ENCODE measurements at regions not wholly inside any gene's neighbourhood (a gene's known extent, or its start where the extent isn't known, plus 50 kb on each side); places are given as distances from the start of the nearest gene placed in this dataset.
"Not testable (repeated sequence)": the region's sequence is repeated elsewhere in the genome, so short reads cannot be mapped to it uniquely, and the experiment has no call there.

DNA sequence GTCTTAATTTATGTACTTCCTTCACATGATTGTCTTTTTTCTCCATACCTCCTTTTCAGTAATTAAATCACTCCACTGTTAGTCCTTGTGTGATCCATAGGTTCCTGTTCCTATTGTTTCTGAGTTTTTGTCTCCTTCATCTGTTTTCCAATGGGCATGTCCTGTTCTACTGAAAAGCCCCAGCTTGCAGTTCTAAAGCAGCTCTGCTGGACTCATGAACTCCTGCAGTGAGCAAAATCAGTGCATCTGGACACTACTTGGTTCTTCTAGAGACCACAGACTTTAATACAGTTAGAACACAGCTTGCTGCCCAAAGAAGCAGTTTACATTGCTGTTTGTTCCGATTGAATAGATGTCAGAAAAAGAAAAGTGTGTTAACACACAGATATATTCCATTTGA is 593.3 kb upstream of the HS3ST5 start:
- DNase-seq (ENCODE audit: low read depth in 2 of 2) = no peak

DNA sequence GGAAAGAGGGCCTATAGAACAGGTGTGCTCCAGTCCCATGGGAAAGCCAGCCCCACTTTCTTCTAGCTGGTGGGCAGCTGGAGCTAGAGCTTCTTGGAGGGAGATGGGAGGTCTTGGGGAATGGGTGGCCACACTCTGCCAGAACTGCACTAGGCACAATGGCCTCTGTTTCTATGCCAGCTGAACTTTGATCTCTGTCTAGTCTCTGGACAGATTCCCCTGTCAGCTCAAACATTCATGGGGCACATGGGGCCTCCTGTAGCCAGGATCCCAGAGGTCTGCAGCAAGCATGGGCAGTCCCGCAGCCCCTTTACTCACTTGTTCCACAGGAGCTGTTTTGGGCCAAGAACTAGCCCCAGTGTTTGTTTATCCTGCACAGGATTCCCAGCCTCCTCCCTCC is 591.3 kb upstream of the HS3ST5 start:
- no peak for DNase-seq (ENCODE audit: low read depth in 2 of 2)

DNA sequence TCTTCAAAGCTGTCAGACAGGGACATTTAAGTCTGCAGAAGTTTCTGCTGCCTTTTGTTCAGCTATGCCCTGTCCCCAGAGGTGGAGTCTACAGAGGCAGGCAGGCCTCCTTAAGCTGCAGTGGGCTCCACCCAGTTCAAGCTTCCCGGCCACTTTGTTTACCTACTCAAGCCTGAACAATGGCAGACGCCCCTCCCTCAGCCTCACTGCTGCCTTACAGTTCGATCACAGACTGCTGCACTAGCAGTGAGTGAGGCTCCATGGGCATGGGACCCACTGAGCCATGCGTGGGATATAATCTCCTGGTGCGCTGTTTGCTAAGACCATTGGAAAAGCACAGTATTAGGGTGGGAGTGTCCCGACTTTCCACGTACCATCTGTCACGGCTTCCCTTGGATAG is 585.9 kb upstream of the HS3ST5 start:
- not testable (repeated sequence) for DNase-seq (ENCODE audit: low read depth in 2 of 2)

DNA sequence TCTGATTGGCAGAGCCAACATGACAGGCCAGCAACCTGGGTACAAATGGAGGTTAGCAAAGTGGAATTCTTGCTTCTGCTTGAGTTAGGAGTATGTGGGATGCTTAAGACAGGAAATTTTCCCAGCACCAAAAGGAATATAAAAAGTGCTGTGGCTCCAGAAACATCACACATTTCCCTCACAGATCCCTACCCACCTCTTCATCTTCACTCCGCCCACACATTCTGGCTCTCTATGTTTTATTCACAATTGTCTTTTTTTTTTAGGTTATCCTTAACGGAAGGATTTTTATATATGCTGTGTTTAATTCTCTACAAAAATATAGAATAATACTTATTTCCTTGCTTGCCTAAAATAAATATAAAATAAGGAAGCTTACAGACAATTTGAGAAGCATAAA is 563.3 kb upstream of the HS3ST5 start:
- DNase-seq (ENCODE audit: low read depth in 2 of 2) = no peak

DNA sequence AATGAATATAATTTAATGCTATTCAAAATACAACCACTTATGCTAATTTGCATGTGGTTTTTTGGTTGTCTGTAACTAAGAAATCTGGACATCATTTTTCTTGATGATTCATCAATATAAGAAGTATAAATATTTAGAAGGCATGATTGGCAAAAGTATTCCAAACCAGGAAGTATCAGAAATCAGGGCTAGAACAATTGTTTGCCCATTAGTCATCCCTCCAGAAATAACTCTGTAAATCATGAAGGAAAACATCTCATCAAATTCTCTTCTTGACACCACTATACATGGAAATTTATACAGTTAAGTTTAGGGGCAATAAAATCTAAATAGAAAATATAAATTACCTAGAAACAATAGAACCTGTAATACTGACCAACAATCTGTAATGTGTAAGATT is 554.7 kb upstream of the HS3ST5 start:
- no peak for DNase-seq (ENCODE audit: low read depth in 2 of 2)

DNA sequence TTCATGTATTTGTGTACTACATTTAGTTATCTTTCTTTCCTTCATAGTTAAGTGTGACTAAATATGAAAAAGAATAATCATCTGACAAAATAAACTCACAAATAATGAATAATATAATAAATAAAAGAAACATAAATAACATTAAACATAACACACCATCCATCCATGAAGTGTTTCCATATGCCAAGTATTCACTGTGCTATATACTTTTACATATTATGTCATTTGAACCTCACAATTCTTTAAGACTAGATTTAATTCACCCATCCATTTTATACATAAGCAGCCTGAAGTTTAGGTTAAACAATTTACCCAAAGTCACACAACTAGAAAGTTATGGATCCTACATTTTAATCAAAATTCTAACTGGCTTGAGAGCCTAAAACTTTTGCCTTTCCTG is 549.4 kb upstream of the HS3ST5 start:
- no peak for DNase-seq (ENCODE audit: low read depth in 2 of 2)

DNA sequence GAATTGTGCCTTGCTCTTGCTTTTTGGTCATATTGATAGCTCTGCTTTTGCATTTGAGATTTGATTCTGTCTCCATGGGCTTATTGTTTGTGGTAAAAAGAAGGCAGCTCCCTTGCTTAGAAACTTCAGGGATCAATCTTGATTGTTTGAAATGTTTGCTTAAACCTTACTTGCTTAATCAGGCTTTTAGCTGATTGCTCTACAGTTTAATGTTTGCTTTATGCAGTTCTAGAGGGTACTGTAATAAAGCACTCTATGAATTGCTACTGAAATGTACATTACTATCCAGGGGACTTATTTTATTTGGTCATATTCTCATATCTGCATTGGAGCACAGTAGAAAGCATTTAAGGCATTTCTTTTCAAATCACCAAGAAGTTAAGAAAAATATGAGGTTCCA is 545.4 kb upstream of the HS3ST5 start:
- no peak for DNase-seq (ENCODE audit: low read depth in 2 of 2)

DNA sequence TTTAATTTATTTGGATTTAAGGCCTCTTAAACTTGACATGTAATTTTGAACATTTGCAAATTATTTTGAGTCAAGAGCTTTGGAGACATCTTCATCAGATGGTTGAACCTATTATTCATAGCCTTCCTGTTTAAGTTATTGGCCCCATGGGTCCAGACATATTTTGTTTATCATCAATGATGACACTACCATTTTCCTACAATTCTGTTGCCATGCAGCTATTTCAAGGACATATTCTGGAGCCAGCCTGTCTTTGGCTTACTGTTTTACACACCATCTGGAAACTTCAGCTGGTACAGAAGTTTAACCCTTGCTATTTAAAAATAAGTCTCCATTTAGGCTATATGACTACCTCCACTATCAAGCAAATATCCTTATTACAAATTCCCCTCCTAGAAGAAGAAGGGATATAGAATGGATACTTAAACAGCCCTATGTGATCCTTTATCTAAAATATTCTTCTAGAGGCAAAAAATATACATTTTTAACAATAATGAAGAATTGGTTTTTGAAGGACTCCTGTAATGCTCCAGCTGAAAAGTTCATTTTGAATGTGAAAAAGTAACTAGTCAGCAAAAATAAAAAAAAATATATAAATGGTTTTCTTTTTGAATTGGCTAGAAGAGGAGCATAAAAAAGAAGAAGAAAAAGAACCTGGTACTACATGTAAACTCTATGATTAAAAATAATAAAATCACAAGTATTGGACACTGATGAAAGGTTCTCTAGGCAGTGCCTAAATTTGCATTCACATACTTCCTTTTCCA is 544.0 kb upstream of the HS3ST5 start:
- DNase-seq (ENCODE audit: low read depth in 2 of 2) = no peak

DNA sequence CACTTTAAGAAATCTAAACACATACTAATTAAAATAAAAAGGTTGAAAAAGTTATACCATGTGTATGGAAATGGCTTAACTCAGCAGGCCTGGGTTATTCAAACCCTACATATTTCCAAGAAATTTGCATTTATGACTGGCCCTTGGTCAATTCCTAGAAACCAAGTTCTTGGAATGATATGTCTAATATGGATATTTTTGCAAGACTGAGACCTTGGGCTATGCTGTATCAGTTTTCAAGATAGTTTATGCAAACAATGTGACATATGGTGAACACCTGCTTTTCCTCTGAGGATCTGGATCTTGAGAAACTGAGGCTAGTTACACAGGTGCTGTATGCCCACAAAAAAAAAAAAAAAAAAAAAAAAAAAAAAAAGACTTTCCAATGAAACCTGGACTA is 536.9 kb upstream of the HS3ST5 start:
- no peak for DNase-seq (ENCODE audit: low read depth in 2 of 2)

DNA sequence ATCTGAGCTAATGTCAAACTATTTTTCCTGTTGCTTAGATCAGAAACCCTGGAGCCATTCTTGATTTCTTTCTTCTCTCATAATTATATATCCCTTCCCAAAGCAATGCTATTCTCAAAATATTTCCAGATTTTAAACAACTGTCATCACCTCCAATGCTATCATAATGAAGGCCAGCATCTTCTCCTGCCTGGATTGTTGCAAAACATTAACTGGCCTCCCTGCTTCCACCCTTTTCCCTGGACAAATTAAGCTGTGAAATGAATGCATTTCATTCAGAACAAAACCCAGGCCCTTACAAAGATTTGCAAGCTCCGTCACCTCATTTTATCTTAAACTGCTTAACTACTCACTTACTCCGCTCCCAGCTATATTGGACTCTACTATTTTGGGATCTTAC is 535.3 kb upstream of the HS3ST5 start:
- no peak for DNase-seq (ENCODE audit: low read depth in 2 of 2)

DNA sequence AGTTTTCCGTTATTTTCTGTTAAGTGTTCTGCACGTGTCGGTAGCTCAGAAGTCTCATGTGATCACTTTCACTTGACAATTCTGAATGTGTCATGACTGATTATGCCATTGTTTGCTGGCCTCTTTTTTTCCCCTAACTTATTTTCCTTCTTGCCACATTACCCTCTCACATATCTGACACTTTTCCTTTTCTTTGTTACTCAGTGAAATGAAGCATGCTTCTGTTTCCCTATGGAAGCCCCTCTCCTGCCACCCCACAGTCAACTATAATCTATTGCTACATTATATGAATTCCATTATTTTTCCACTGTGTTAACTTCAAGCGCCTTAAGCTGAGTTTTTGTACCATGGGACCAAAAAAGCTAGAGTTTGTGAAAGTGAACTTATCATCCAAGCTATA is 531.6 kb upstream of the HS3ST5 start:
- no peak for DNase-seq (ENCODE audit: low read depth in 2 of 2)

DNA sequence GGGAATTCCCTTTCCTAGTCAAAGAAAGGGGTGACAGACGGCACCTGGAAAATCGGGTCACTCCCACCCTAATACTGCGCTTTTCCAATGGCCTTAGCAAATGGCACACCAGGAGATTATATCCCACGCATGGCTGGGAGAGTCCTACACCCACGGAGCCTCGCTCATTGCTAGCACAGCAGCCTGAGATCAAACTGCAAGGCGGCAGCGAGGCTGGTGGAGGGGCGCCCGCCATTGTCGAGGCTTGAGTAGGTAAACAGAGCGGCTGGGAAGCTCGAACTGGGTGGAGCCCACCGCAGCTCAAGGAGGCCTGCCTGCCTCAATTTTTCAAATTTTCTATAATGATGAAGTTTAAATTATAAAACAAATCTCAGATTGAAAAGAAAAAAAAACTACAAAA is 522.7 kb upstream of the HS3ST5 start:
- DNase-seq (ENCODE audit: low read depth in 2 of 2) = not testable (repeated sequence)

DNA sequence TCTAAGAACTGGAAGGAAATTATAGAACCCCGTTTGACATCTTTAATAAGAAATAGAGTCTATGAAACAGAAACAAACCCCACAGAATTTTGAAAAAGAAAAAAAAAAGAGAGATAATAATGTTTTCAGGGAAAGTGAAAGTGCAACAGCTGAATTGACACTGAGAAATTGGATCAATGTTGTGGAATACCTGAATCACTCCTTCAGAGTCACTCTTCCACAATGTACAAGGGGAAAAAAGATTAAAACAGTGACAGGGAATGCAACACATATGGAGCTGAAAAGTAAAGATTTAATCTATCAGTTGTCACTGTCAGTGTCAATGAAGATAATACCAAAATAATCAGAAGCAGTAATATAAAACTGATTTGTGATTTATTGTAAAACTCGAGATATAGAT is 520.8 kb upstream of the HS3ST5 start:
- no peak for DNase-seq (ENCODE audit: low read depth in 2 of 2)

DNA sequence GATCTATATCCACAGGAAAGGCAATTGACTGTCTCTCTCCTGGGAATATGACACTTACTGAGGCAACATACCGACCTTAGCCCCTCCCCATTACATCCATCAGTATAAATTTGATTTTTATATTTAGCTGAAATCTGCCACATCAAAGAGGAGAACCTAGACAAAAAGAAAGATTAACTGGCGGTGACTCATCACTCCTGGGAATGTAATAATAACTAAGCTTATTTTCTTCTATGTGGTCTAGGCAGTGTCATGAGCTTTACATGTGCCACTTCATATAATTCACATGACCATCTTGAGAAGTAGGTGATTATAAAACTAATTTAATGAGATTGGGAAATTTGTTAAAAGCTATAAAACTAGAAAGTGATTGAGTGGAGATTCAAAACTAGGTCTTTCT is 520.0 kb upstream of the HS3ST5 start:
- DNase-seq (ENCODE audit: low read depth in 2 of 2) = no peak

DNA sequence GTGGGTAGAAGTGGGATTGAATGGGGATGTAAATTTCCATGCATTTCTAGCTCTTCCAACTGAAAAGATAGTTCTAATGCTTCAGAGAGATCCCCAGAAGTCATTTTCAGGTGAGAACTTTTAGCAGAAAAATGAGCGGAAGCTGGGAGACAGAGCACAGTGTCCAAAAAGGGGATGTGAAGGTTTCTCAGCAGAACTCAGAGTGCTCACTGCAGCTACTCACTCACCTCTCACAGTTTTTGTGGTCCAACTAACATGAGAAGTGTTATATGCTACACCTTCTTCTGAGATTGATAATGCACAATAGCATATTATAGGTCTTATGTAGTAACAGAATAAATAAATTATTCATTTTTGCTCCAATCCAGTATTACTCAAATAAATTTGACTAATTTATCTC is 519.2 kb upstream of the HS3ST5 start:
- no peak for DNase-seq (ENCODE audit: low read depth in 2 of 2)

DNA sequence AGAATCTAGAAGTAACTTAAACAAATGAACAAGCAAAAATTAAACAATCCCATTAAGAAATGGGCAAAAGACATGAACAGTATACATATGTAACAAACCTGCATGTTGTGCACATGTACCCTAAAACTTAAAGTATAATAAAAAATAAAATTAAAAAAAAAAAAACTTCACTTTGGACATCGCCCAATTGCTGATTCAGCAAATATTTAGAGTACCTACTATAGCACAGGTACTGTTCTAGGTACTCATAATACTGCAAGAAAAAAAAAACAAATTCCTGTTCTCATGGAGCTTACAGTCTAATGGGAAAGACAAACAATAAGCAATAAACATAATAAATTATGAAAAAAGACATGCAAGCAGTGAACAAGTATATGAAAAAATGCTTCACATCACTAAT is 501.5 kb upstream of the HS3ST5 start:
- DNase-seq (ENCODE audit: low read depth in 2 of 2) = no peak

DNA sequence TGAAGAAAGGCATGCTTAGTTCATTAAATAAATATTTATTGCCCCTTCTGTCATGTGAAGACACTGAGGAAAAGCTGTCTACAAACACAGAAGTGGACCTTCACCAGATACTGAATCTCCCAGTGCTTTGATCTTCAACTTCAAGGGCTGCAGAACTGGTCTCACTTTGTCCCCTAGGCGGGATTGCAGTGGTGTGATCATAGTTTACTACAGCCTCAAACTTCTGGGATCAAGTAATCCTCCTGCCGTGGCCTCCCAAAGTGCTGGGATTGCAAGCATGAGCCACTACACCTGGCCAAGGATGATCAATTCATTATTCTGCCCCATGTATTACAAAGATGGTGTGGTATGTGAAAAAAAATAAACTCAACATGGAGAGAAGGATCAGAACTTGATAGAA is 496.2 kb upstream of the HS3ST5 start:
- no peak for DNase-seq (ENCODE audit: low read depth in 2 of 2)

DNA sequence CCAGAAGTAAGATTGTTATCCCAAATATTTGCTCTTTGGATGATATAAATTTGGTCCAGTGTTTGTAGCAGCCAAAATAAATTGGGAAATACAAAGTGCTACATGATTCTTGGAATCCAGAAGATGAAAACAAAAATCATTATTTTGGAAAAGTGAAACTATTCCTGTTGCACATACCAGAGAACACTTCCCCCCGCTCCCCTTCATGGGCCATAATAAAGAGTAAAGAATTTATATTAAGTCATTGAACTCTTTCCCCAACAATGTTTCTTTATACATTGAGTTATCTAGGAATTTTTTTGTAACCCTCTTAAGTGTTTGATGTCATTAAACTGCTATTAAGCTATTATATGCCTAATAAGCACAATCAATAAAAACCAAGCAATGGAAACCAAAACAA is 490.4 kb upstream of the HS3ST5 start:
- DNase-seq (ENCODE audit: low read depth in 2 of 2) = no peak

DNA sequence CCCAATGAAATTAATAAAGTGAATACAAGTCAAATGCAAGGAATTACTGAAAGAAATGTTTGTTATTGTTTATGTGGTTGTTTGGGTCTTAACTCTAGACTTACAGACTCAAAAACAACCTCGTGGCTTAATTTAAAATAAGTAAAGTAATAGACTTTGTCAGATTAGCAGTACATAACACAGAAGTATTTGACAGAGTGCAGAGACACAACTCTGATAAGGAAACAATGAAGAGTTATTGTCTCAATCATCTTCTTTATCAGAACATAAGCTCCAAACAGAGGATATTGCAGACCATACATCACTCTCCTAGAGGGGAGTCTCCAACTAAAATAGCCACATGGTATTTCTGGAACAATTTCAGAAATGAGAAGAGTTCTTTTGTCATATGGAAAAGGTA is 487.7 kb upstream of the HS3ST5 start:
- no peak for DNase-seq (ENCODE audit: low read depth in 2 of 2)

DNA sequence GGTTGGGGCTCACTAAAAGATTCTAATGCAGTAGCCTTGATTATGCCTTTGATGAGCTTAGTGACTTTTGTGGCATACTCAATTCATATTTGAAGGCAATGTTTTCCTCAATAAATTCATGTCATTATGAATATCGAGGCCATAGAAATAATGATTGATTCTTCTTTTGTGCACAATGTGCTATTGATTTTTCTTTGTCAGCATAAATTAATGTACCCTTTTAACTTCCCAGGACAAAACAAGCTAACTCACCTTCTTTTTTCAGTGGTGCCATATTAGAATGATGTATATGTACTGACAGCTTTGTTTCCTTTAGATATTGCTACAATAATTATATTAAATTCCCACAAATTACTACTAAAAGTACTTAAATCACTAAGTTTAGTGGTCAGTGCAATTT is 484.3 kb upstream of the HS3ST5 start:
- no peak for DNase-seq (ENCODE audit: low read depth in 2 of 2)

DNA sequence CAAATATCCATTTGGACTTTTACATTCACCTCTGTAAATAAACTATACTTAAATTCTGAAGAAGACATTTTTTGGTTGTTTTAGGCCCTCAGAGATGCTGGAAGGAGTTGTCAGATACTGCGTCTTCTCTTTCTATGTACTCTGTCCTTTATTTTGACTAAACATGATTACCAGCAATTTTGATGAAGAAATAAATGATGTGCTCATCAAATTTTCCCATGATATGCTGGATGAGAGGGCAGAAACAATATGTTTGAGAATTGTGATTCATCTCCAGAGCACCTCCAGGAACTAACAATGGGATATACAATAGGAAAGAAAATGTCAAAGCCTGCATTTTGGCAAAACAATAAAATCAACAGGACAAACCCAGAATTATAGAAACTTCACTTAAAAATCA is 481.6 kb upstream of the HS3ST5 start:
- no peak for DNase-seq (ENCODE audit: low read depth in 2 of 2)

DNA sequence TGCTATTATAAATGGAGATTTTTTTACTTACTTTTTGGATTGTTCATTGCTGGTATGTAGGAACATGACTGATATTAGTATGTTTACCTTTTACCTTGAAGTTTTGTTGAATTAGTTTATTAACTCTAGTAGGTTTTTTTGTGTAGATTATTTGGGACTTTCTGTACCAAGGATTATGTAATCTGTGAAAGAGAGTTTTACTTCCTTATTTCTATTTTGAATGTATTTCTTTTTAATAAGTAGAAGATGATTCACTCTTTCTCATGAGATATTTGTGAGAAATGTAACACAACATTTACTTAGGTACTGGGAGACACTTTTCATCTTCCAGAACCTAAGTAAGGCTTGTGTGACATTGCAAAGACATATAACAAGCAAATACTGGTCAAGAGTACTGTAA is 473.9 kb upstream of the HS3ST5 start:
- DNase-seq (ENCODE audit: low read depth in 2 of 2) = no peak

DNA sequence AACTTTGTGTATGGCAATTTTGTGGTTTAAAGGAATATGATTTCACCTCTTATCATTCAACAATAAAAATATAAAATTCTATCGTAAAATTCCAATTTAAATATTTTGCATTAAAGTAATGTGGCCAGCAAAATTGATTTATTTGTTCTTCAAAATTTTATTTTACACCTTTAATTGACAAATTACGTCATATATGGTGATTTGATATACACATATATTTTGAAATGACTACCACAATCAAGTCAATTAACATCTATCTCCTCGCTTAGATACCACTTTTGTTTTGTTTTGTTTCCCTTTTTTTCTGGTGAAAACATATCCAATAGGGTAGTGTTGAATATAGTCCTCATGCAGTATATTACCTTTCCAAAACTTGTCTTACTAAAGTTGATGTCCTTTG is 467.6 kb upstream of the HS3ST5 start:
- DNase-seq (ENCODE audit: low read depth in 2 of 2) = no peak

DNA sequence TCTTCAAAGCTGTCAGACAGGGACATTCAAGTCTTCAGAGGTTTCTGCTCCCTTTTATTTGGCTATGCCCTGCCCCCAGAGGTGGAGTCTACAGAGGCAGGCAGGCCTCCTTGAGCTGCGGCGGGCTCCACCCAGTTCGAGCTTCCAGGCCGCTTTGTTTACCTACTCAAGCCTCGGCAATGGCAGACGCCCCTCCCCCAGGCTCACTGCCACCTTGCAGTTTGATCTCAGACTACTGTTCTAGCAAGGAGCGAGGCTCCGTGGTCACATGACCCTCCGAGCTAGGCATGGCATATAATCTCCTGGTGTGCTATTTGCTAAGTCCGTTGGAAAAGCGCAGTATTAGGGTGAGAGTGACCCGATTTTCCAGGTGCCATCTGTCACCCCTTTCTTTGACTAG is 462.6 kb upstream of the HS3ST5 start:
- DNase-seq (ENCODE audit: low read depth in 2 of 2) = not testable (repeated sequence)
